ENCODE measurements at regions not wholly inside any gene's neighbourhood (a gene's known extent, or its start where the extent isn't known, plus 50 kb on each side); places are given as distances from the start of the nearest gene placed in this dataset.

DNA sequence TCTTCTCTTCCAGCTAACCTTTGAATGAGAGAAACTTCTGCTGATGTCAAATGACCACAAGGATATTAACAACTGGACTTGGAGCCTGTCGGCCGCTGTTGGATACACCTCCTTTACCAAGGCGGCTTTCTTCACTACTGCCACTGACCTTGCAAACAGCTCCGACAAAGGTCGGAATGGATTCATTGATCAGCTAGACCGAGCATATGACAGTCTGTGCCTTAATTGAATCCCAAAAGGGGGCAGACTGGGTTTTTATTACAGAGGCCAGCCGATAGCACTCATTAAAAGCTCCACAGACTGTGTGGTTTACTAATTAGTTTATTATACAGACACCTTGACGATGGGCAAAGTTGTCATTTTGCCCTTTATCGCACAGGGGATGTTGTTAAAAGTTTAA lies 394.5 kb downstream of the RERGL start:
- TF ChIP-seq, protein P1, sequence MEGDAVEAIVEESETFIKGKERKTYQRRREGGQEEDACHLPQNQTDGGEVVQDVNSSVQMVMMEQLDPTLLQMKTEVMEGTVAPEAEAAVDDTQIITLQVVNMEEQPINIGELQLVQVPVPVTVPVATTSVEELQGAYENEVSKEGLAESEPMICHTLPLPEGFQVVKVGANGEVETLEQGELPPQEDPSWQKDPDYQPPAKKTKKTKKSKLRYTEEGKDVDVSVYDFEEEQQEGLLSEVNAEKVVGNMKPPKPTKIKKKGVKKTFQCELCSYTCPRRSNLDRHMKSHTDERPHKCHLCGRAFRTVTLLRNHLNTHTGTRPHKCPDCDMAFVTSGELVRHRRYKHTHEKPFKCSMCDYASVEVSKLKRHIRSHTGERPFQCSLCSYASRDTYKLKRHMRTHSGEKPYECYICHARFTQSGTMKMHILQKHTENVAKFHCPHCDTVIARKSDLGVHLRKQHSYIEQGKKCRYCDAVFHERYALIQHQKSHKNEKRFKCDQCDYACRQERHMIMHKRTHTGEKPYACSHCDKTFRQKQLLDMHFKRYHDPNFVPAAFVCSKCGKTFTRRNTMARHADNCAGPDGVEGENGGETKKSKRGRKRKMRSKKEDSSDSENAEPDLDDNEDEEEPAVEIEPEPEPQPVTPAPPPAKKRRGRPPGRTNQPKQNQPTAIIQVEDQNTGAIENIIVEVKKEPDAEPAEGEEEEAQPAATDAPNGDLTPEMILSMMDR (IDR thresholded peaks at IDR 0.05) = no peak
- no peak for TF ChIP-seq POLR2A (IDR thresholded peaks at IDR 0.05)

Data from uterus (tissue), 2 donors.